Trophoblast cell (in vitro differentiated cells and primary cell): ENCODE measurements at regions not wholly inside any gene's neighbourhood (a gene's known extent, or its start where the extent isn't known, plus 50 kb on each side); places are given as distances from the start of the nearest gene placed in this dataset.
"Not testable (repeated sequence)": the region's sequence is repeated elsewhere in the genome, so short reads cannot be mapped to it uniquely, and the experiment has no call there.

Source experiments
- DNase-seq, 2 donors: peaks; one replicate each; pipeline ENCODE4 v3.0.0-alpha.2; 2016
- H2AFZ ChIP-seq: 2 replicates; pipeline ENCODE4 v1.6.1; 2013; ENCODE audit warnings: low read length, moderate library complexity, mild to moderate bottlenecking; ENCODE audit not compliant: insufficient read depth, poor library complexity
- H2AK5ac ChIP-seq: 2 replicates; pipeline ENCODE4 v1.6.1; 2013; ENCODE audit warnings: mild to moderate bottlenecking, low read length
- H2BK120ac ChIP-seq: 2 replicates; pipeline ENCODE4 v1.6.1; 2013; ENCODE audit warnings: low read length, mild to moderate bottlenecking, moderate library complexity; ENCODE audit not compliant: insufficient read depth, poor library complexity
- H2BK12ac ChIP-seq: 2 replicates; pipeline ENCODE4 v1.6.1; 2013; ENCODE audit warnings: mild to moderate bottlenecking, low read length, moderate library complexity
- H2BK5ac ChIP-seq: 2 replicates; pipeline ENCODE4 v1.6.1; 2013; ENCODE audit warnings: low read length, low read depth, moderate library complexity, mild to moderate bottlenecking; ENCODE audit not compliant: poor library complexity
- H3K14ac ChIP-seq: 2 replicates; pipeline ENCODE4 v1.6.1; 2013; ENCODE audit warnings: mild to moderate bottlenecking, low read length
- H3K18ac ChIP-seq: 2 replicates; pipeline ENCODE4 v1.6.1; 2013; ENCODE audit warnings: mild to moderate bottlenecking, low read length
- H3K23ac ChIP-seq: 2 replicates; pipeline ENCODE4 v1.6.1; 2013; ENCODE audit warnings: low read length
- H3K27ac ChIP-seq: 2 replicates; pipeline ENCODE4 v1.5.1; 2013; ENCODE audit warnings: low read depth, mild to moderate bottlenecking, inconsistent platforms, low read length, moderate library complexity
- H3K27me3 ChIP-seq: 2 replicates; pipeline ENCODE4 v1.6.1; 2013; ENCODE audit warnings: inconsistent platforms, mild to moderate bottlenecking, low read length, moderate library complexity; ENCODE audit not compliant: insufficient read depth
- H3K36me3 ChIP-seq, 2 experiments: 1 replicate in 1 of 2; 2 replicates in 1 of 2; pipeline ENCODE4 v1.6.1; 2013; ENCODE audit warnings: low read length in 2 of 2, mild to moderate bottlenecking in 2 of 2, moderate library complexity in 1 of 2; ENCODE audit not compliant: insufficient read depth in 2 of 2, control insufficient read depth in 1 of 2
- H3K4ac ChIP-seq: 2 replicates; pipeline ENCODE4 v1.6.1; 2013; ENCODE audit warnings: low read depth, mild to moderate bottlenecking, low read length, moderate library complexity
- H3K4me1 ChIP-seq, 2 experiments: 1 replicate in 1 of 2; 2 replicates in 1 of 2; pipeline ENCODE4 v1.6.1; 2013; ENCODE audit warnings: low read length in 2 of 2, mild to moderate bottlenecking in 2 of 2, moderate library complexity in 1 of 2; ENCODE audit not compliant: insufficient read depth in 2 of 2, control insufficient read depth in 1 of 2
- H3K4me2 ChIP-seq: 2 replicates; pipeline ENCODE4 v1.6.1; 2013; ENCODE audit warnings: inconsistent platforms, mild to moderate bottlenecking, low read length, moderate library complexity
- H3K4me3 ChIP-seq: 2 replicates; pipeline ENCODE4 v1.5.1; 2013; ENCODE audit warnings: mild to moderate bottlenecking, low read depth, low read length, inconsistent platforms
- H3K79me1 ChIP-seq: one replicate; pipeline ENCODE4 v1.6.1; 2013; ENCODE audit warnings: low read length
- H3K79me2 ChIP-seq: 2 replicates; pipeline ENCODE4 v1.6.1; 2013; ENCODE audit warnings: low read length, mild to moderate bottlenecking; ENCODE audit not compliant: control insufficient read depth, insufficient read depth, poor library complexity
- H3K9ac ChIP-seq: 2 replicates; pipeline ENCODE4 v1.6.1; 2013; ENCODE audit warnings: mild to moderate bottlenecking, low read length
- H3K9me3 ChIP-seq: 2 replicates; pipeline ENCODE4 v1.6.1; 2013; ENCODE audit warnings: low read depth, mild to moderate bottlenecking, control low read depth, inconsistent platforms, low read length; ENCODE audit not compliant: insufficient read depth
- H4K12ac ChIP-seq: 2 replicates; pipeline ENCODE4 v1.6.1; 2013; ENCODE audit warnings: low read depth, mild to moderate bottlenecking, low read length, moderate library complexity
- H4K8ac ChIP-seq: 2 replicates; pipeline ENCODE4 v1.6.1; 2013; ENCODE audit warnings: low read depth, mild to moderate bottlenecking, low read length, moderate library complexity
- H4K91ac ChIP-seq: one replicate; pipeline ENCODE4 v1.6.1; 2013; ENCODE audit warnings: low read depth, mild to moderate bottlenecking, low read length, moderate library complexity
- WGBS: extraction: QIAGEN DNeasy Blood & Tissue Kit; methylation state at CpG from one replicate; pipeline ENCODE4 v1.1.7; 2013; ENCODE audit warnings: missing lambda C conversion rate; ENCODE audit not compliant: insufficient read length, insufficient coverage; ENCODE audit errors: extremely low coverage; 5-methylcytosine and 5-hydroxymethylcytosine counted together

DNA sequence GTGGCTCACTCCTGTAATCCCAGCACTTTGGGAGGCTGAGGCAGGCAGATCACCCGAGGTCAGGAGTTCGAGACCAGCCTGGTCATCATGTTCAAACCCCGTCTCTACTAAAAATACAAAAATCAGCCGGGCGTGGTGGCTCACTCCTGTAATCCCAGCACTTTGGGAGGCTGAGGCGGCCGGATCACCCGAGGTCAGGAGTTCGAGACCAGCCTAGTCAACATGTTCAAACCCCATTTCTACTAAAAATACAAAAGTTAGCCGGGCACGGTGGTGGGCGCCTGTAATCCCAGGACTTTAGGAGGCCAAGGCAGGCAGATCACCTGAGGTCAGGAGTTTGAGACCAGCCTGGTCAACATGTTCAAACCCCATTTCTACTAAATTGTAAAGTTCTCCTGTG lies 97.0 kb downstream of the CRLF2 start:
- H3K4me3 ChIP-seq, H3K14ac ChIP-seq, H2AK5ac ChIP-seq, H3K18ac ChIP-seq, H4K91ac ChIP-seq, H3K79me1 ChIP-seq, H3K27me3 ChIP-seq, H3K9me3 ChIP-seq, H4K8ac ChIP-seq, H3K27ac ChIP-seq, H3K23ac ChIP-seq, H2BK12ac ChIP-seq, H3K4me2 ChIP-seq, H2BK5ac ChIP-seq, H3K9ac ChIP-seq, H3K4me1 ChIP-seq, H3K79me2 ChIP-seq, H4K12ac ChIP-seq, H2BK120ac ChIP-seq, H3K4ac ChIP-seq, DNase-seq, H3K36me3 ChIP-seq, H2AFZ ChIP-seq: not testable (repeated sequence)
- WGBS: no CpG with 5 or more reads among the region's 12 CpGs

DNA sequence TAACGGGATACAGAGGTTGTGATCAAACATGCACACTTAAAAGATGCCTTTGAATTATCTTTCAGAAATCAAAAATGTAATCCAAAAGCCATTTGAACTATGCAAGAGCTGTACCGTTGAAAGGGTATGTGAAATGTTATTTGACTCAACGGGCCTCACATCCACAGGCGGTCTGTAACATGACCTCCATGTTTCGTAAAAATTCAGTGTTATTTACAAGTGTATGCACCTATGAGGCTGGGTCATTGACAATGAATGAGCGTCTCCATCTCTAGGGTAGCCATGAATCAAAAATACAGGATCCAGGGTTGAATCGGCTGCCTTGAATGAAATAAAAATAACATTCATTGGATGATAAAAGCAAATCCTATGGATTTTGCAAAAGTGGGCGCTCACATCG lies 100.1 kb downstream of the CRLF2 start:
- Histone ChIP-seq H3K79me2 (no peaks in the 10 kb centered on the region), H3K4me3 (no peak overlapping the region), H4K12ac (no peak overlapping the region), H3K9ac (no peak overlapping the region), H3K4me1 (no peaks in the 10 kb centered on the region), H3K18ac (no peak overlapping the region), H4K8ac (no peak overlapping the region), H2BK12ac (no peak overlapping the region), H3K4me2 (no peak overlapping the region), H3K27me3 (peaks cover under 1% of the 10 kb centered on the region), H3K14ac (no peak overlapping the region), H3K27ac (no peak overlapping the region), H3K36me3 (no peaks in the 10 kb centered on the region), H2AK5ac (no peak overlapping the region), H3K9me3 (peaks cover 9% of the 10 kb centered on the region), H3K23ac (no peak overlapping the region), H3K79me1 (no peaks in the 10 kb centered on the region), H2AFZ (no peak overlapping the region), H2BK5ac (no peak overlapping the region), H4K91ac (no peak overlapping the region), H3K4ac (no peak overlapping the region), H2BK120ac (no peak overlapping the region)
- no CpG with 5 or more reads among the region's 9 CpGs for WGBS
- no peak for DNase-seq

DNA sequence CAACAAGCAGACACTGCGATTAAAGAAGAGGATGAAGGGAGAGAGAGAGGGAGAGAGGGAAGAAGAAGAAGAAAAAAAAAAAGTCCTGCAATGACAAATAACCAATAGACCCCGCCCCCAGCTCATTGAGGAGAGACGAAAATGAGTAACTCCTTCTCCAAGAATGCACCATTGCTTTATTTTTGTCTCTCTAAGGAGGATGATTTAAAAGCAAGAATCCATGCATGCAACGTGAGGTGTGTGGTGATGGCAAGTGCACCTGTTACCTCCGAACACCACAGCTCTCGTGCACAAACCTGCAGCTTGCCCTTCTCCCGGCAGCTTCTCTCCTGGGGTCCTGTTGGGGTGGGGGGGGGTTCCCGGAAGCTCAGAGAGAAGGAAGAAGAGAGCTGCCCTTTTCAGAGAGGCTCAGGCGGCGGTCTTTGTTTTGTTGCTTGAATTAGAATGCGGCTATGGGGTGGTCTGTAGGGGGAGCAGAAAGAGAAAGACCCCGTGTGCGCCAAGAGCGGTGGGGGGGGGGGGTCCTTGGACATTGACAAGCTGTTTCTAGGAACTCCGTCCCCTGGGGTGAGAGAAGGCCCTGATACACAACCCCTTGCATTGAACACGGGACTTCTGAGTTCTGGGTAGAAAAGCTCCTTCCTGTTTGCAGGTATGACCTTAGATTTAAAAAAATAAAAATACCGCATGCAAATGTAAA lies 100.7 kb downstream of the CRLF2 start:
- H3K79me1 ChIP-seq: no peaks in the 10 kb centered on the region
- no peak overlapping the region for H3K4ac ChIP-seq
- H2BK5ac ChIP-seq: no peak overlapping the region
- no peak for DNase-seq
- no peaks in the 10 kb centered on the region for H3K4me1 ChIP-seq
- no peak overlapping the region for H3K9ac ChIP-seq
- H3K27ac ChIP-seq: no peak overlapping the region
- no peaks in the 10 kb centered on the region for H3K79me2 ChIP-seq
- no peaks in the 10 kb centered on the region for H3K36me3 ChIP-seq
- no peak overlapping the region for H3K18ac ChIP-seq
- no peak overlapping the region for H3K23ac ChIP-seq
- H3K14ac ChIP-seq: no peak overlapping the region
- no peak overlapping the region for H3K4me2 ChIP-seq
- peaks cover 9% of the 10 kb centered on the region for H3K9me3 ChIP-seq
- no peak overlapping the region for H4K91ac ChIP-seq
- no peak overlapping the region for H2AK5ac ChIP-seq
- H3K27me3 ChIP-seq: peaks cover 4% of the 10 kb centered on the region
- H4K12ac ChIP-seq: no peak overlapping the region
- H2AFZ ChIP-seq: no peak overlapping the region
- no peak overlapping the region for H3K4me3 ChIP-seq
- WGBS: no CpG with 5 or more reads among the region's 17 CpGs
- no peak overlapping the region for H4K8ac ChIP-seq
- no peak overlapping the region for H2BK120ac ChIP-seq
- no peak overlapping the region for H2BK12ac ChIP-seq

DNA sequence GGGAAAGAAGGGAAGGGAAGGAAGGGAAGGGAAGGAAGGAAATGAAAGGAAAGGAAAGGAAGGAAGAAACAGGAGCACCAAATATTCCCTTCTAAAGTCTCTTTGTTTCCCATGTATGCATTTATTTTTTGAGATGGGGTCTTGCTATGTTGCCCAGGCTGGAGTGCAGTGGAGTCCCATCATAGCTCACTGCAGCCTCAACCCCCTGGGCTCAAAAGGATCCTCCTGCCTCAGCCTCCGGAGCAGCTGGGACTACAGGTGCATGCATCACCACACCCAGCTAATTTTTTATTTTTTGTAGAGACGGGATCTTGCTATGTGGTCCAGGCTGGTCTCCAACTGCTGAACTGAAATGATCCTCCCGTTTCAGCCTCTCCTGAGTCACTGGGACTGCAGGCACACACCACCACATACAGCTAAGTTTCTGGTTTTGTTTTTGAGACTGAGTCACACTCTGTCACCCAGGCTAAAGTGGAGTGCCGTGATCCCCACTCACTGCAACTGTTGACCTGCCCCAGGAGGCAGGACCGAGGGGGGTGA lies 102.8 kb downstream of the CRLF2 start:
- H2BK12ac ChIP-seq: no peak overlapping the region

More for the DNA sequence above, 102.8 kb downstream of the CRLF2 start:
- Histone ChIP-seq H3K4me1 (no peaks in the 10 kb centered on the region), H2BK120ac (no peak overlapping the region), H3K79me2 (no peaks in the 10 kb centered on the region), H3K36me3 (no peaks in the 10 kb centered on the region), H3K9me3 (peaks cover 9% of the 10 kb centered on the region), H4K91ac (no peak overlapping the region), H4K12ac (no peak overlapping the region), H3K4me2 (no peak overlapping the region), H3K14ac (no peak overlapping the region), H3K4me3 (no peak overlapping the region), H3K79me1 (no peaks in the 10 kb centered on the region), H2BK5ac (no peak overlapping the region), H4K8ac (no peak overlapping the region), H3K18ac (no peak overlapping the region), H3K9ac (no peak overlapping the region), H3K27ac (no peak overlapping the region), H2AFZ (no peak overlapping the region), H2AK5ac (no peak overlapping the region), H3K23ac (no peak overlapping the region), H3K27me3 (peaks cover 4% of the 10 kb centered on the region), H3K4ac (no peak overlapping the region)
- WGBS: no CpG with 5 or more reads among the region's 5 CpGs
- no peak for DNase-seq
